ENCODE measurements at regions not wholly inside any gene's neighbourhood (a gene's known extent, or its start where the extent isn't known, plus 50 kb on each side); places are given as distances from the start of the nearest gene placed in this dataset.

DNA sequence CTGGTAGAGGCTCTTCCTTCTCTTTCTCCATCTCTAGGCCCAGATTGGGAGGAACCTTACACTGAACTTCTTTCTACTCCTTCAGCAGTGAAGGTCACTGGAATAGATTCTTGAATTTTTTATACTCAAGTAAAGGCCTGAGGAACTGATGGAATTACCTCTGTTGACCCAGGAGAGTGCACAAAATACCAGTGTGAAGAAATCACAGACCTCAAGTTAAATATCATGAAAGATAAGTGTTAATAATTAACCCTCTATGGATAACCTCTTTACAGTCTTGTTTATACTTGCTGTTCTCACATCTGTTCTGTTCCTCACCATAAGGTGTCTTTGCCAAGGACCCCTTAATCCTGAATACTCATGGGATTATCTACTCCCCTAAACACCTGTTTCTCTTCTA, 244.4 kb upstream of the STAC start:
- CTCF ChIA-PET = no interaction called here
- no peak overlapping the region for H3K4me3 ChIP-seq (ENCODE audit: low read depth, low read length, poor library complexity, severe bottlenecking)
- H3K27ac ChIP-seq (ENCODE audit: low read depth, low read length, poor library complexity, severe bottlenecking) = no peak overlapping the region
- intact Hi-C loops (cut with micrococcal nuclease; ENCODE audit: unreplicated experiment) = no loop called here
- H3K36me3 ChIP-seq (ENCODE audit: insufficient read depth, low read length, poor library complexity, severe bottlenecking) = no peaks in the 10 kb centered on the region
- no peaks in the 10 kb centered on the region for H3K9me3 ChIP-seq (ENCODE audit: low read depth, low read length, poor library complexity, severe bottlenecking)
- DNase-seq (ENCODE audit: low spot score) = no peak
- POLR2A ChIA-PET (ENCODE audit: low non-redundant PET) = no interaction called here
- H3K27me3 ChIP-seq (replicated peaks; ENCODE audit: insufficient read depth, low read depth, low read length, poor library complexity) = no peaks in the 10 kb centered on the region
- BruUV-seq (replicated peaks) = no TSS peak
- no peaks in the 10 kb centered on the region for H3K4me1 ChIP-seq (ENCODE audit: insufficient read depth, low read length, poor library complexity, severe bottlenecking)
- TF ChIP-seq, protein P1, sequence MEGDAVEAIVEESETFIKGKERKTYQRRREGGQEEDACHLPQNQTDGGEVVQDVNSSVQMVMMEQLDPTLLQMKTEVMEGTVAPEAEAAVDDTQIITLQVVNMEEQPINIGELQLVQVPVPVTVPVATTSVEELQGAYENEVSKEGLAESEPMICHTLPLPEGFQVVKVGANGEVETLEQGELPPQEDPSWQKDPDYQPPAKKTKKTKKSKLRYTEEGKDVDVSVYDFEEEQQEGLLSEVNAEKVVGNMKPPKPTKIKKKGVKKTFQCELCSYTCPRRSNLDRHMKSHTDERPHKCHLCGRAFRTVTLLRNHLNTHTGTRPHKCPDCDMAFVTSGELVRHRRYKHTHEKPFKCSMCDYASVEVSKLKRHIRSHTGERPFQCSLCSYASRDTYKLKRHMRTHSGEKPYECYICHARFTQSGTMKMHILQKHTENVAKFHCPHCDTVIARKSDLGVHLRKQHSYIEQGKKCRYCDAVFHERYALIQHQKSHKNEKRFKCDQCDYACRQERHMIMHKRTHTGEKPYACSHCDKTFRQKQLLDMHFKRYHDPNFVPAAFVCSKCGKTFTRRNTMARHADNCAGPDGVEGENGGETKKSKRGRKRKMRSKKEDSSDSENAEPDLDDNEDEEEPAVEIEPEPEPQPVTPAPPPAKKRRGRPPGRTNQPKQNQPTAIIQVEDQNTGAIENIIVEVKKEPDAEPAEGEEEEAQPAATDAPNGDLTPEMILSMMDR (conservative IDR thresholded peaks at IDR 0.05; ENCODE audit: low read depth, low read length) = no peak
- no peak for TF ChIP-seq EZH2 (IDR thresholded peaks at IDR 0.05; ENCODE audit: borderline replicate concordance, low read depth, low read length, poor library complexity, severe bottlenecking)

DNA sequence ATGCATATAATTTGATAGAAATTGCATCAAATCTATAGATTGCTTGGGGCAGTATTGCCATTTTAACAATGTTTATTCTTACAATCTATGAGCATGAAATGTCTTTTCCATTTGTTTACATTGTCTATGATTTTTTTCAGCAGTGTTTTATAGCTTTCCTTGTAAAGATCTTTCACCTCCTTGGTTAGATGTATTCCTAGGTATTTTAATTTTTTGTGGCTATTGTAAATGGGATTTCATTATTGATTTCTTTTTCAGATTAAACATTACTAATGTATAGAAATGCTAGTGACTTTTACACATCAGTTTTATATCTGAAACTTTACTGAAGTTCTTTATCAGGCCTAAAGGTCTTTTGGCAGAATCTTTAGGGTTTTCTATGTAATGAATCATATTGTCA, 237.6 kb upstream of the STAC start:
- BruUV-seq (replicated peaks) = no TSS peak
- no peaks in the 10 kb centered on the region for H3K4me1 ChIP-seq (ENCODE audit: insufficient read depth, low read length, poor library complexity, severe bottlenecking)
- ChIA-PET POLR2A (ENCODE audit: low non-redundant PET) (no interaction called here), CTCF (no interaction called here)
- intact Hi-C loops (cut with micrococcal nuclease; ENCODE audit: unreplicated experiment) = no loop called here
- no peak overlapping the region for H3K4me3 ChIP-seq (ENCODE audit: low read depth, low read length, poor library complexity, severe bottlenecking)
- TF ChIP-seq, protein P1 (conservative IDR thresholded peaks at IDR 0.05; ENCODE audit: low read depth, low read length) = no peak
- no peak for TF ChIP-seq EZH2 (IDR thresholded peaks at IDR 0.05; ENCODE audit: borderline replicate concordance, low read depth, low read length, poor library complexity, severe bottlenecking)
- H3K36me3 ChIP-seq (ENCODE audit: insufficient read depth, low read length, poor library complexity, severe bottlenecking) = no peaks in the 10 kb centered on the region
- H3K9me3 ChIP-seq (ENCODE audit: low read depth, low read length, poor library complexity, severe bottlenecking) = no peaks in the 10 kb centered on the region
- no peak overlapping the region for H3K27ac ChIP-seq (ENCODE audit: low read depth, low read length, poor library complexity, severe bottlenecking)
- H3K27me3 ChIP-seq (replicated peaks; ENCODE audit: insufficient read depth, low read depth, low read length, poor library complexity) = no peaks in the 10 kb centered on the region
- DNase-seq (ENCODE audit: low spot score) = no peak

DNA sequence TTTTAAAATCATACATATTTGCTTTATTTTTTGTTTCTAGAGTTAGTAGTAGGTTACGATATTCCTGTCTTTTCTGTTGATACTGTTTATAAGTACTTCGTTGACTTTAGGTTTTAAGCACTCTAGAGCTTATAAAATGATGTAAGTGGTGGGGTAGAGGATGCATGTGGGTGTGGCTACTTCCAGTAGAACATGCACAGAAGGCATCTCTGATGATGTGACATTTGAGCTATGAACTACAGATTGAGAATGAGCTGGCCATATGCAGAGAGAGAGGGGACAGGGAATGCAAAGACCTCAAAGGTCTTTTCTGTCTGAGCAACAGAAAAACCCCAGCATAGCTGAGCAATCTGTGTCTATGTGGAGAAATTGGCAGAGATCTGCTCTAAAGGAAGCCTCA, 233.9 kb upstream of the STAC start:
- TF ChIP-seq, protein P1 (conservative IDR thresholded peaks at IDR 0.05; ENCODE audit: low read depth, low read length) = no peak
- no peak for TF ChIP-seq EZH2 (IDR thresholded peaks at IDR 0.05; ENCODE audit: borderline replicate concordance, low read depth, low read length, poor library complexity, severe bottlenecking)
- no peaks in the 10 kb centered on the region for H3K9me3 ChIP-seq (ENCODE audit: low read depth, low read length, poor library complexity, severe bottlenecking)
- CTCF ChIA-PET = no interaction called here
- POLR2A ChIA-PET (ENCODE audit: low non-redundant PET) = no interaction called here
- no peaks in the 10 kb centered on the region for H3K36me3 ChIP-seq (ENCODE audit: insufficient read depth, low read length, poor library complexity, severe bottlenecking)
- no peaks in the 10 kb centered on the region for H3K4me1 ChIP-seq (ENCODE audit: insufficient read depth, low read length, poor library complexity, severe bottlenecking)
- H3K27me3 ChIP-seq (replicated peaks; ENCODE audit: insufficient read depth, low read depth, low read length, poor library complexity) = no peaks in the 10 kb centered on the region
- no peak overlapping the region for H3K4me3 ChIP-seq (ENCODE audit: low read depth, low read length, poor library complexity, severe bottlenecking)
- BruUV-seq (replicated peaks) = no TSS peak
- intact Hi-C loops (cut with micrococcal nuclease; ENCODE audit: unreplicated experiment) = no loop called here
- H3K27ac ChIP-seq (ENCODE audit: low read depth, low read length, poor library complexity, severe bottlenecking) = no peak overlapping the region
- no peak for DNase-seq (ENCODE audit: low spot score)
